ENCODE measurements at regions not wholly inside any gene's neighbourhood (a gene's known extent, or its start where the extent isn't known, plus 50 kb on each side); places are given as distances from the start of the nearest gene placed in this dataset.

- TF ChIP-seq CTCF (IDR thresholded peaks at IDR 0.05; ENCODE audit: low read depth, low read length) (no peak), EZH2phosphoT487 (IDR thresholded peaks at IDR 0.05; ENCODE audit: low read depth) (no peak)
These were observed 173.4 kb upstream of the BMPER start for GRCh38 chr7:33731912-33732311.

All from OCI-LY3 (cell line).